B cell (primary cell): ENCODE measurements at regions not wholly inside any gene's neighbourhood (a gene's known extent, or its start where the extent isn't known, plus 50 kb on each side); places are given as distances from the start of the nearest gene placed in this dataset.

Experiments used
- ATAC-seq: fragments of 200-7000 bp; cut with Tn5 transposase; one replicate; pipeline ENCODE4 v1.10.0; 2021; ENCODE audit warnings: low read depth, mild to moderate bottlenecking, moderate number of reproducible peaks, moderate library complexity
- CTCF ChIA-PET: fragments of 350-600 bp; sonication (Branson Sonifier 250); formaldehyde crosslinking; loops from one replicate; lab custom pipeline; 2021; ENCODE audit warnings: antibody characterized with exemption, inconsistent platforms; lab: Charles Lee
- POLR2A ChIA-PET: fragments of 350-600 bp; sonication (Branson Sonifier 250); formaldehyde crosslinking; loops from one replicate; lab custom pipeline; 2021; ENCODE audit warnings: antibody characterized with exemption; lab: Charles Lee
- DNase-seq: peaks from one replicate; pipeline ENCODE4 v3.0.0; 2013
- H2AFZ ChIP-seq: 2 replicates; pipeline ENCODE4 v1.6.1; 2012; ENCODE audit warnings: mild to moderate bottlenecking, low read depth, low read length; ENCODE audit not compliant: insufficient read depth, poor library complexity, severe bottlenecking
- H3K27ac ChIP-seq, 2 donors: 1 replicate in 1 of 2; 2 replicates in 1 of 2; pipeline ENCODE4 v1.5.1; 2012 to 2013; ENCODE audit warnings: low read length in 2 of 2, mild to moderate bottlenecking in 2 of 2, moderate library complexity in 1 of 2
- H3K27me3 ChIP-seq, 4 experiments: fragments of 200-600 bp in 1 of 4; sonication (generic) in 1 of 4; replicated peaks in 1 of 4; 1 replicate in 2 of 4; 2 replicates in 2 of 4; pipeline versions ENCODE4 v1.6.1 to v1.7.0; 2013 to 2016; ENCODE audit warnings: low read length in 3 of 4, mild to moderate bottlenecking in 2 of 4, mixed read lengths in 1 of 4, moderate library complexity in 1 of 4; ENCODE audit not compliant: insufficient read depth in 4 of 4, control insufficient read depth in 3 of 4; ENCODE audit errors: control extremely low read depth in 1 of 4
- H3K36me3 ChIP-seq, 2 experiments: replicated peaks in 1 of 2; 1 replicate in 1 of 2; 2 replicates in 1 of 2; pipeline versions ENCODE4 v1.6.1 to v1.7.1; 2013; ENCODE audit warnings: low read length in 1 of 2; ENCODE audit not compliant: insufficient read depth in 2 of 2, control insufficient read depth in 1 of 2; ENCODE audit errors: control extremely low read depth in 1 of 2, extremely low read depth in 1 of 2
- H3K4me1 ChIP-seq, 2 donors: fragments of 200-600 bp in 1 of 2; sonication (generic) in 1 of 2; 1 replicate in 1 of 2; 2 replicates in 1 of 2; pipeline versions ENCODE4 v1.5.1 to v1.6.1; 2013 to 2017; ENCODE audit warnings: low read length in 2 of 2; ENCODE audit not compliant: control insufficient read depth in 2 of 2, insufficient read depth in 2 of 2
- H3K4me2 ChIP-seq: replicated peaks from 2 replicates; pipeline ENCODE3; 2012; ENCODE audit warnings: mild to moderate bottlenecking, low read depth, low read length; ENCODE audit not compliant: poor library complexity, severe bottlenecking
- H3K4me3 ChIP-seq, 5 experiments: fragments of 200-600 bp in 1 of 5; sonication (generic) in 1 of 5; 1 replicate in 3 of 5; 2 replicates in 2 of 5; pipeline versions ENCODE4 v1.5.1 to v1.7.0; 2011 to 2016; ENCODE audit warnings: low read length in 4 of 5, mild to moderate bottlenecking in 4 of 5, low read depth in 2 of 5, control low read depth in 1 of 5, moderate library complexity in 1 of 5; ENCODE audit not compliant: insufficient read depth in 1 of 5; ENCODE audit errors: control extremely low read depth in 1 of 5, extremely low read depth in 1 of 5
- H3K79me2 ChIP-seq: fragments of 200-600 bp; sonication (generic); one replicate; pipeline ENCODE4 v1.6.0; 2016; ENCODE audit warnings: low read length; ENCODE audit not compliant: control insufficient read depth, insufficient read depth
- H3K9ac ChIP-seq: fragments of 200-600 bp; sonication (generic); 2 replicates; pipeline ENCODE4 v1.6.1; 2017; ENCODE audit warnings: mild to moderate bottlenecking, low read length, moderate library complexity
- H3K9me3 ChIP-seq, 3 donors: one replicate each; pipeline versions ENCODE4 v1.6.1 to v1.7.1; 2013; ENCODE audit warnings: low read length in 2 of 3; ENCODE audit not compliant: control insufficient read depth in 2 of 3, insufficient read depth in 1 of 3; ENCODE audit errors: control extremely low read depth in 1 of 3
- H4K20me1 ChIP-seq: 2 replicates; pipeline ENCODE4 v1.6.0; 2012; ENCODE audit warnings: mild to moderate bottlenecking, low read length; ENCODE audit not compliant: insufficient read depth, control insufficient read depth, poor library complexity, severe bottlenecking
- H3K27ac Mint-ChIP-seq: one replicate; pipeline ENCODE4 v1.8.0; 2021; ENCODE audit warnings: mixed read lengths
- H3K27me3 Mint-ChIP-seq: one replicate; pipeline ENCODE4 v1.8.0; 2021; ENCODE audit warnings: mixed read lengths
- H3K4me1 Mint-ChIP-seq: one replicate; pipeline ENCODE4 v1.8.0; 2021; ENCODE audit warnings: mixed read lengths
- H3K4me3 Mint-ChIP-seq: one replicate; pipeline ENCODE4 v1.8.0; 2021; ENCODE audit warnings: mixed read lengths
- H3K9me3 Mint-ChIP-seq: one replicate; pipeline ENCODE4 v1.8.0; 2022; ENCODE audit warnings: mixed read lengths; ENCODE audit not compliant: insufficient read depth
- CTCF ChIP-seq: fragments of 200-600 bp; IDR thresholded peaks from one replicate; pipeline ENCODE4 v1.8.0; 2022; ENCODE audit warnings: antibody characterized with exemption, mild to moderate bottlenecking
- EZH2 ChIP-seq: IDR thresholded peaks from 2 replicates; pipeline ENCODE4 v1.6.1; 2012; ENCODE audit warnings: borderline replicate concordance, low read depth, mild to moderate bottlenecking, moderate library complexity, low read length; ENCODE audit not compliant: insufficient read depth, poor library complexity, severe bottlenecking
- WGBS: methylation state at CpG from one replicate; pipeline ENCODE4 v1.1.5; 2013; ENCODE audit warnings: missing lambda C conversion rate; ENCODE audit not compliant: insufficient coverage; 5-methylcytosine and 5-hydroxymethylcytosine counted together
- intact Hi-C: fragments of 100-400 bp; cut with micrococcal nuclease; formaldehyde crosslinking; loops from one replicate; pipeline ENCODE4 v1.10.0; 2022

- POLR2A ChIA-PET: no interaction called here
- H3K4me1 ChIP-seq: no peaks in the 10 kb centered on the region
- intact Hi-C loops: no loop called here
- H3K9me3 ChIP-seq: peaks cover 0 to 2% (median 0%) of the 10 kb centered on the region in 3 donors
- ATAC-seq (no peak), DNase-seq (no peak)
- no peaks in the 10 kb centered on the region for H3K27me3 ChIP-seq
- H3K9ac ChIP-seq: no peak overlapping the region
- H3K79me2 ChIP-seq: no peaks in the 10 kb centered on the region
- peaks cover 3% of the 10 kb centered on the region for H3K9me3 Mint-ChIP-seq
- CTCF ChIA-PET: no interaction called here
- H3K4me3 ChIP-seq: no peak overlapping the region
- H3K4me2 ChIP-seq: no peak overlapping the region
- no peak overlapping the region for H3K4me3 Mint-ChIP-seq
- no peaks in the 10 kb centered on the region for H3K36me3 ChIP-seq
- H4K20me1 ChIP-seq: no peaks in the 10 kb centered on the region
- H2AFZ ChIP-seq: no peak overlapping the region
- H3K27me3 Mint-ChIP-seq: no peaks in the 10 kb centered on the region
- no peak overlapping the region for H3K27ac Mint-ChIP-seq
- H3K4me1 Mint-ChIP-seq: no peaks in the 10 kb centered on the region
- H3K27ac ChIP-seq: no peak overlapping the region
- TF ChIP-seq EZH2: no peak
- no peak for TF ChIP-seq CTCF
Measured at GRCh38 chr14:82999802-83000201, 1466.1 kb upstream of the SEL1L start.

GRCh38 chr14:83004456-83005006, 1470.9 kb upstream of the SEL1L start:
- no peak overlapping the region for H3K9ac ChIP-seq
- Mint-ChIP-seq H3K4me3 (no peak overlapping the region), H3K9me3 (peaks cover 3% of the 10 kb centered on the region), H3K27me3 (no peaks in the 10 kb centered on the region), H3K4me1 (no peaks in the 10 kb centered on the region), H3K27ac (no peak overlapping the region)
- H3K9me3 ChIP-seq: peaks cover 0 to 2% (median 1%) of the 10 kb centered on the region in 3 donors
- H4K20me1 ChIP-seq: no peaks in the 10 kb centered on the region
- WGBS: no CpG with 5 or more reads among the region's 2 CpGs
- H2AFZ ChIP-seq: no peak overlapping the region
- H3K36me3 ChIP-seq: no peaks in the 10 kb centered on the region
- CTCF ChIA-PET: no interaction called here
- no peak for ATAC-seq
- POLR2A ChIA-PET: no interaction called here
- no peaks in the 10 kb centered on the region for H3K79me2 ChIP-seq
- H3K4me3 ChIP-seq: no peak overlapping the region
- H3K4me1 ChIP-seq: no peaks in the 10 kb centered on the region
- intact Hi-C loops: no loop called here
- DNase-seq: no peak
- H3K27ac ChIP-seq: no peak overlapping the region
- no peak overlapping the region for H3K4me2 ChIP-seq
- TF ChIP-seq EZH2: no peak
- TF ChIP-seq CTCF: no peak
- no peaks in the 10 kb centered on the region for H3K27me3 ChIP-seq
